ENCODE measurements at regions not wholly inside any gene's neighbourhood (a gene's known extent, or its start where the extent isn't known, plus 50 kb on each side); places are given as distances from the start of the nearest gene placed in this dataset.

GRCh38 chr1:93750955-93751354, 69.3 kb upstream of the BCAR3 start:
- H3K9ac ChIP-seq (ENCODE audit: control insufficient read depth, insufficient read depth, low read length): no peak overlapping the region
- BruUV-seq (replicated peaks): no TSS peak
- H3K4me1 ChIP-seq (ENCODE audit: control insufficient read depth, insufficient read depth, low read length): peaks cover 13% of the 10 kb centered on the region
- H3K36me3 ChIP-seq (ENCODE audit: control insufficient read depth in 2 of 2, insufficient read depth in 2 of 2, low read length in 1 of 2): no peaks in the 10 kb centered on the region
- SMC1A ChIA-PET (ENCODE audit: uncharacterized antibody, unreplicated experiment): interaction anchor here (1.0 to 5.0 kb wide), 17 partner anchors 9 to 138 kb away, joined by 3 to 39 read pairs (median 7); partner anchors contain the start of gene BCAR3
- H3K27me3 ChIP-seq (replicated peaks in 1 of 2; ENCODE audit: control insufficient read depth in 2 of 2, insufficient read depth in 2 of 2, low read length in 1 of 2): no peaks in the 10 kb centered on the region
- no peak overlapping the region for H3K4me2 ChIP-seq (ENCODE audit: control insufficient read depth, insufficient read depth)
- peaks cover 2% of the 10 kb centered on the region; the same call in 1 of the 3 replicates for H3K9me3 ChIP-seq (replicated peaks; ENCODE audit: control insufficient read depth, insufficient read depth, low read length)
- ATAC-seq (peak; percentile 56), DNase-seq (ENCODE audit: low read depth, low spot score) (no peak), FAIRE-seq (no peak)
- WGBS (ENCODE audit: insufficient coverage, insufficient replicate concordance, low lambda C conversion rate, missing lambda C conversion rate): 58% methylated on average over 6 of the region's 6 CpGs
- H3K4me3 ChIP-seq: no peak overlapping the region
- TF ChIP-seq BRCA1 (IDR thresholded peaks at IDR 0.05; ENCODE audit: low read depth, low read length) (no peak), STAT1 (conservative IDR thresholded peaks at IDR 0.05) (no peak), ZNF592 (IDR thresholded peaks at IDR 0.05) (no peak), CBX5 (IDR thresholded peaks at IDR 0.05; ENCODE audit: low read depth) (no peak), SPI1 (IDR thresholded peaks at IDR 0.05; ENCODE audit: borderline replicate concordance, insufficient read depth, low read depth, low read length) (peak; percentile 59; the same call in 1 of the 2 replicates)
- CTCF ChIA-PET: interaction anchor here (1.0 to 4.4 kb wide), 10 partner anchors 8 to 447 kb away, joined by 3 to 26 read pairs (median 6); partner anchors contain the start of gene BCAR3
- no peaks in the 10 kb centered on the region for H3K79me2 ChIP-seq (ENCODE audit: control insufficient read depth, insufficient read depth, low read length)
- H3K27ac ChIP-seq (ENCODE audit: control insufficient read depth, insufficient read depth): no peak overlapping the region
- peak overlapping the region; percentile 24 for H2AFZ ChIP-seq (ENCODE audit: control insufficient read depth, low read depth, low read length)
- RAD21 ChIA-PET (ENCODE audit: unreplicated experiment): interaction anchor here (1.0 to 3.9 kb wide), 9 partner anchors 43 to 399 kb away, joined by 3 to 24 read pairs (median 7); partner anchors contain the start of gene BCAR3
- intact Hi-C loops (cut with micrococcal nuclease; ENCODE audit: unreplicated experiment) (no loop called here), in situ Hi-C loops (cut with MboI) (no loop called here)
- no peaks in the 10 kb centered on the region for H4K20me1 ChIP-seq (ENCODE audit: control insufficient read depth, insufficient read depth)
- POLR2A ChIA-PET: interaction anchor here (1.0 to 1.5 kb wide), 3 partner anchors 44 to 56 kb away, joined by 3 to 6 read pairs (median 4); no protein-coding TSS in a partner anchor

Data from GM12878 (cell line).